Erythroblast (primary cell): ENCODE measurements at regions not wholly inside any gene's neighbourhood (a gene's known extent, or its start where the extent isn't known, plus 50 kb on each side); places are given as distances from the start of the nearest gene placed in this dataset.

ENCODE experiments used
- GATA1 ChIP-seq: IDR thresholded peaks from 2 replicates; pipeline ENCODE4 v1.6.1; 2011; ENCODE audit warnings: low read depth, mild to moderate bottlenecking, control low read depth, low read length, moderate library complexity
- POLR2A ChIP-seq: IDR thresholded peaks from 2 replicates; pipeline ENCODE4 v1.6.1; 2011; ENCODE audit warnings: mild to moderate bottlenecking, low read length

- TF ChIP-seq POLR2A (no peak), GATA1 (no peak)
Observed at GRCh38 chr22:47901911-47902310, 1139.5 kb downstream of the TBC1D22A start.
